GM19023 (cell line): ENCODE measurements at regions not wholly inside any gene's neighbourhood (a gene's known extent, or its start where the extent isn't known, plus 50 kb on each side); places are given as distances from the start of the nearest gene placed in this dataset.
A peak's percentile ranks its signal among the peaks of the same experiment; 100 is the strongest.

Experiments
- ATAC-seq: cut with Tn5 transposase; IDR thresholded peaks from one replicate; pipeline ENCODE4 v1.9.1; 2021; ENCODE audit warnings: mild to moderate bottlenecking, moderate library complexity; ENCODE audit not compliant: unreplicated experiment

- no peak for ATAC-seq
Measured at GRCh38 chr1:172753964-172754363, 95.1 kb downstream of the FASLG start.

- ATAC-seq, result no peak
Measured at GRCh38 chr1:172754609-172755008, 95.7 kb downstream of the FASLG start.

- ATAC-seq, result no peak
Measured at GRCh38 chr1:172755099-172755498, 96.2 kb downstream of the FASLG start.

- ATAC-seq, result no peak
Measured at GRCh38 chr1:172756024-172756423, 97.1 kb downstream of the FASLG start.

GRCh38 chr1:172758259-172758658 lies 99.4 kb downstream of the FASLG start:
- no peak for ATAC-seq

GRCh38 chr1:172760121-172760520 lies 101.2 kb downstream of the FASLG start:
- no peak for ATAC-seq

- ATAC-seq, result no peak
Measured at GRCh38 chr1:172761581-172762486, 102.9 kb downstream of the FASLG start.

GRCh38 chr1:172763057-172763456 lies 104.2 kb downstream of the FASLG start:
- no peak for ATAC-seq

GRCh38 chr1:172764378-172764777 lies 105.5 kb downstream of the FASLG start:
- ATAC-seq, result no peak

- ATAC-seq, result no peak
Measured at GRCh38 chr1:172766462-172766861, 107.6 kb downstream of the FASLG start.

- ATAC-seq, result no peak
Measured at GRCh38 chr1:172770071-172770470, 111.2 kb downstream of the FASLG start.

- ATAC-seq, result no peak
Measured at GRCh38 chr1:172774561-172774960, 115.7 kb downstream of the FASLG start.

- ATAC-seq, result no peak
Measured at GRCh38 chr1:172775606-172776005, 116.7 kb downstream of the FASLG start.

- ATAC-seq, result no peak
Measured at GRCh38 chr1:172776071-172776470, 117.2 kb downstream of the FASLG start.

- no peak for ATAC-seq
Measured at GRCh38 chr1:172777767-172778166, 118.9 kb downstream of the FASLG start.

GRCh38 chr1:172778456-172779455 lies 119.9 kb downstream of the FASLG start:
- peak; percentile 45 for ATAC-seq

GRCh38 chr1:172779491-172779890 lies 120.6 kb downstream of the FASLG start:
- ATAC-seq, result no peak

GRCh38 chr1:172781513-172782140 lies 122.7 kb downstream of the FASLG start:
- peak; percentile 81 for ATAC-seq

GRCh38 chr1:172789840-172790239 lies 130.9 kb downstream of the FASLG start:
- ATAC-seq, result no peak

GRCh38 chr1:172790245-172790644 lies 131.3 kb downstream of the FASLG start:
- ATAC-seq, result no peak

GRCh38 chr1:172793823-172794222 lies 134.9 kb downstream of the FASLG start:
- ATAC-seq, result no peak
